HG03571 (cell line): ENCODE measurements at regions not wholly inside any gene's neighbourhood (a gene's known extent, or its start where the extent isn't known, plus 50 kb on each side); places are given as distances from the start of the nearest gene placed in this dataset.
"Not testable (repeated sequence)": the region's sequence is repeated elsewhere in the genome, so short reads cannot be mapped to it uniquely, and the experiment has no call there.

Experiments used
- ATAC-seq: cut with Tn5 transposase; IDR thresholded peaks from one replicate; pipeline ENCODE4 v1.9.1; 2021; ENCODE audit not compliant: unreplicated experiment

- ATAC-seq = no peak
Measured at GRCh38 chr10:86579883-86580520, 58.4 kb upstream of the WAPL start.

GRCh38 chr10:86580521-86580891 lies 58.9 kb upstream of the WAPL start:
- ATAC-seq = no peak

GRCh38 chr10:86583983-86584382 lies 62.4 kb upstream of the WAPL start:
- ATAC-seq = peak; percentile 60

GRCh38 chr10:86585037-86585929 lies 63.7 kb upstream of the WAPL start:
- ATAC-seq = peak; percentile 88

- ATAC-seq = no peak
Measured at GRCh38 chr10:86586516-86586915, 64.9 kb upstream of the WAPL start.

GRCh38 chr10:86588781-86589180 lies 65.6 kb upstream of the OPN4 start:
- ATAC-seq = not testable (repeated sequence)

GRCh38 chr10:86591436-86591835 lies 62.9 kb upstream of the OPN4 start:
- ATAC-seq = no peak

GRCh38 chr10:86592413-86592812 lies 61.9 kb upstream of the OPN4 start:
- ATAC-seq = no peak

GRCh38 chr10:86594535-86594934 lies 59.8 kb upstream of the OPN4 start:
- ATAC-seq = no peak

GRCh38 chr10:86595496-86595895 lies 58.9 kb upstream of the OPN4 start:
- ATAC-seq = no peak

GRCh38 chr10:86596266-86596665 lies 58.1 kb upstream of the OPN4 start:
- no peak for ATAC-seq

- no peak for ATAC-seq
Measured at GRCh38 chr10:86597306-86597705, 57.0 kb upstream of the OPN4 start.

GRCh38 chr10:86598151-86598550 lies 56.2 kb upstream of the OPN4 start:
- ATAC-seq = no peak

- no peak for ATAC-seq
Measured at GRCh38 chr10:86599041-86599440, 55.3 kb upstream of the OPN4 start.

GRCh38 chr10:86599729-86600128 lies 54.6 kb upstream of the OPN4 start:
- ATAC-seq = peak; percentile 81

GRCh38 chr10:86600296-86600695 lies 54.1 kb upstream of the OPN4 start:
- ATAC-seq = no peak

GRCh38 chr10:86601956-86602602 lies 52.3 kb upstream of the OPN4 start:
- ATAC-seq = no peak

GRCh38 chr10:86603256-86603655 lies 51.1 kb upstream of the OPN4 start:
- ATAC-seq = no peak
